Fibroblast of mammary gland (primary cell): ENCODE measurements at regions not wholly inside any gene's neighbourhood (a gene's known extent, or its start where the extent isn't known, plus 50 kb on each side); places are given as distances from the start of the nearest gene placed in this dataset.

Source experiments
- DNase-seq: peaks from one replicate; pipeline ENCODE4 v3.0.0-alpha.2; 2010; ENCODE audit warnings: low read depth
- H3K4me3 ChIP-seq: 2 replicates; pipeline ENCODE4 v1.5.1; 2011; ENCODE audit warnings: low read depth, mild to moderate bottlenecking, low read length, moderate library complexity; ENCODE audit not compliant: control insufficient read depth
- CTCF ChIP-seq: conservative IDR thresholded peaks from 2 replicates; pipeline ENCODE4 v1.5.1; 2011; ENCODE audit warnings: low read depth, low read length, inconsistent platforms; ENCODE audit not compliant: control insufficient read depth, insufficient read depth

- TF ChIP-seq CTCF = no peak
- no peak overlapping the region for H3K4me3 ChIP-seq
- no peak for DNase-seq
Measured at GRCh38 chr14:100644784-100645183, 57.6 kb upstream of the BEGAIN start.

GRCh38 chr14:100645196-100645981 lies 58.2 kb upstream of the BEGAIN start:
- TF ChIP-seq CTCF = peak; percentile 84
- H3K4me3 ChIP-seq = no peak overlapping the region
- peak; percentile 83 for DNase-seq

- no peak for TF ChIP-seq CTCF
- no peak for DNase-seq
- H3K4me3 ChIP-seq = no peak overlapping the region
Measured at GRCh38 chr14:100645982-100646314, 58.7 kb upstream of the BEGAIN start.

GRCh38 chr14:100648474-100649172 lies 61.4 kb upstream of the BEGAIN start:
- H3K4me3 ChIP-seq = no peak overlapping the region
- no peak for DNase-seq
- TF ChIP-seq CTCF = no peak

- no peak overlapping the region for H3K4me3 ChIP-seq
- no peak for TF ChIP-seq CTCF
- peak; percentile 35 for DNase-seq
Measured at GRCh38 chr14:100649173-100649519, 61.9 kb upstream of the BEGAIN start.

- no peak for TF ChIP-seq CTCF
- H3K4me3 ChIP-seq = no peak overlapping the region
- peak; percentile 44 for DNase-seq
Measured at GRCh38 chr14:100651999-100652508, 64.8 kb upstream of the BEGAIN start.

GRCh38 chr14:100652744-100653143 lies 65.5 kb upstream of the BEGAIN start:
- H3K4me3 ChIP-seq = no peak overlapping the region
- no peak for DNase-seq
- TF ChIP-seq CTCF = no peak
